GM18505 (cell line): ENCODE measurements at regions not wholly inside any gene's neighbourhood (a gene's known extent, or its start where the extent isn't known, plus 50 kb on each side); places are given as distances from the start of the nearest gene placed in this dataset.
"Not testable (repeated sequence)": the region's sequence is repeated elsewhere in the genome, so short reads cannot be mapped to it uniquely, and the experiment has no call there.

Source experiments
- ATAC-seq: cut with Tn5 transposase; IDR thresholded peaks from one replicate; pipeline ENCODE4 v1.9.1; 2021; ENCODE audit not compliant: unreplicated experiment
- POLR2A ChIP-seq: IDR thresholded peaks from 4 replicates; pipeline ENCODE4 v1.6.1; 2011; ENCODE audit warnings: borderline replicate concordance; ENCODE audit not compliant: insufficient read depth, insufficient read length; ENCODE audit errors: extremely low read depth

- ATAC-seq, result no peak
- no peak for TF ChIP-seq POLR2A
Observed at GRCh38 chr1:41981796-41982195, 63.1 kb upstream of the HIVEP3 start.

GRCh38 chr1:41980827-41981653 lies 62.3 kb upstream of the HIVEP3 start:
- no peak for TF ChIP-seq POLR2A
- ATAC-seq, result no peak

GRCh38 chr1:41978986-41979385 lies 60.3 kb upstream of the HIVEP3 start:
- no peak for TF ChIP-seq POLR2A
- no peak for ATAC-seq

- no peak for ATAC-seq
- no peak for TF ChIP-seq POLR2A
Observed at GRCh38 chr1:41977326-41977725, 58.6 kb upstream of the HIVEP3 start.

GRCh38 chr1:41976671-41977070 lies 57.9 kb upstream of the HIVEP3 start:
- no peak for ATAC-seq
- TF ChIP-seq POLR2A, result no peak

- no peak for ATAC-seq
- no peak for TF ChIP-seq POLR2A
Observed at GRCh38 chr1:41975850-41976569, 57.3 kb upstream of the HIVEP3 start.

- no peak for TF ChIP-seq POLR2A
- ATAC-seq, result no peak
Observed at GRCh38 chr1:41975121-41975520, 56.4 kb upstream of the HIVEP3 start.

- ATAC-seq, result not testable (repeated sequence)
Observed at GRCh38 chr1:41968557-41968956, 49.8 kb upstream of the HIVEP3 start.
